Muscle of arm (tissue), 1 donor: ENCODE measurements at regions not wholly inside any gene's neighbourhood (a gene's known extent, or its start where the extent isn't known, plus 50 kb on each side); places are given as distances from the start of the nearest gene placed in this dataset.
"Not testable (repeated sequence)": the region's sequence is repeated elsewhere in the genome, so short reads cannot be mapped to it uniquely, and the experiment has no call there.

Experiments
- DNase-seq: peaks from one replicate; pipeline ENCODE4 v3.0.0-alpha.2; 2013

DNA sequence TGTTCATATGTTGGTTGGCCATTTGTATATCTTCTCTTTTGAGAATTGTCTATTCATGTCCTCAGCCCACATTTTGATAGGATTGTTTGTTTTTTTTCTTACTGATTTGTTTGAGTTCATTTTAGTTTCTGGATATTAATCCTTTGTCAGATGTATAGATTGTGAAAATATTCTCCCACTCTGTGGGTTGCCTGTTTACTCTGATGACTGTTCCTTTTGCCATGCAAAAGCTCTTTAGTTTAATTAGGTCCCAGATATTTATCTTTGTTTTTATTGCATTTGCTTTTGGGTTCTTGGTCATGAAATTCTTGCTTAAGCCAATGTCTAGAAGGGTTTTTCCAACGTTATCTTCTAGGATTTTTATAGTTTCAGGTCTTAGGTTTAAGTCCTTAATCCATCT lies 740.7 kb upstream of the FAT3 start:
- not testable (repeated sequence) for DNase-seq

DNA sequence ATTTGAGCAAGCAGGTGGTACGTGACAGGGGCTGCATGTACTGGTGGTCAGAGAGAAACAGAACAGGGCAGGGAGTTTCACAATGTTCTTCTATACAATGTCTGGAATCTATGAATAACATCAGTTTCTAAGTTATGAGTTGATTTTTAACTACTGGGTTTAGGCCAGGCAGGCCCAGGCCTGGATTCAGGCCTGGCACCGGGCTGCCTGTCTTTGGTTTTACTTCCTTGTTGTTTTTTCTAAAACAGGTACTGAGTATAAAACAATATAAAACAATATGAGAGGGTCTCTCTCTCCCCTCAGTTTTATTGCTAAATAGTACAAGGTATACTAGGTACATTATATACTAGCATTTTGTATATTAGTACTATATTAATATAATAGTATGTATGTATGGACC lies 742.7 kb upstream of the FAT3 start:
- DNase-seq: not testable (repeated sequence)

DNA sequence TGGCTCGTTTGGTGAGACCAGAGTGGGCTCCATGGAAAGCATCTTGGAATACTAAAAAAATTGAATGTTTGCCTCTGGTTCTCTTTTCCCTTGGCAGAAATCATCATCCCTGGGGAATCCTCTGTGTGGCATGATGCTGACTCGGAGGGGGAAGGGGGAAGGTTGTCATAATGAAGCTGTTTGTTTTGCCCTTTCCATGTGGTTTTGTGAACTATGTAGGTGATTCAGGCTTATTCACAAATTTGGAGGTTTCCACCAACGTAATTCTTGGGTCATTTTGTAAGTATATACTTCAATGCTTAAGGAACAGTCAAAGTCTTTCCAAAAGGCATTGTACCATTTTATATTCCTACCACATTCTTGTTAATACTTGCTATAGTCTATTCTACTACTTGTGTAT lies 754.0 kb upstream of the FAT3 start:
- no peak for DNase-seq

DNA sequence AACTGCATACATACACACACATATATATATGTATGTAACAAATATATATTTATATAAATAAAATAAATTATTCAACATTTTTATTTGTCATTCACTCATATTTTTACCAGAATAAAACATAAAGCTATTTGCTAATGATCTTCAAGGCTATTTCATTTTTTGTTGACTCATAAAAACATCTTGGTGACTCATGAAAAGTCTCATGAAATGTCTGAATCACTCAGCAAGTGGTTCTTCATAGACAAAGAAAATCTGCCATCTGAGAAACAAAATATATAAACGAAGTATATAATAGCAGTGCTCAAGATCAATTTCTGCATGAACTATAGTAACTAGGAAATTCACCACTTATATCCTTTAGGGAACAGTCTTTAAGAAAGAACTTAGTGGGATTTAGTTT lies 764.8 kb upstream of the FAT3 start:
- DNase-seq: no peak

DNA sequence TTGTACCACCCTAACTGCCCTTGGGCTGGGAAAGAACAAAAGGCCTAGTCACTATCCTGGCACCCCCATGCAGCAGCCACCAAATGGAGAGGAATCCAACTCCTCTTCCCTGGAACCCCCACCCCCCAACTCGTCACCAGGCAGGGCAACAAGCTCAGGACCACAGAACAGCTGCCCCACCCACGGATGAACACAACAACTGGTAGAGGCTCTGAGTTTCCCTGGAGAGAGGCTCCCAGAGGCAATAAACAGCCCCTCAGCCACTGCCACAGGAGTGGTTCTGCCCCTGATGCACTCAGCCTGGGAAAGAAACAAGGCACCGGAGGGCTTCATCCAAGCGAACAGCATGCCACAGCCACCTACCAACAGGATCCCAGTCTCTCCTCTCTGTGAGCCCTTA lies 778.4 kb upstream of the FAT3 start:
- DNase-seq: no peak

DNA sequence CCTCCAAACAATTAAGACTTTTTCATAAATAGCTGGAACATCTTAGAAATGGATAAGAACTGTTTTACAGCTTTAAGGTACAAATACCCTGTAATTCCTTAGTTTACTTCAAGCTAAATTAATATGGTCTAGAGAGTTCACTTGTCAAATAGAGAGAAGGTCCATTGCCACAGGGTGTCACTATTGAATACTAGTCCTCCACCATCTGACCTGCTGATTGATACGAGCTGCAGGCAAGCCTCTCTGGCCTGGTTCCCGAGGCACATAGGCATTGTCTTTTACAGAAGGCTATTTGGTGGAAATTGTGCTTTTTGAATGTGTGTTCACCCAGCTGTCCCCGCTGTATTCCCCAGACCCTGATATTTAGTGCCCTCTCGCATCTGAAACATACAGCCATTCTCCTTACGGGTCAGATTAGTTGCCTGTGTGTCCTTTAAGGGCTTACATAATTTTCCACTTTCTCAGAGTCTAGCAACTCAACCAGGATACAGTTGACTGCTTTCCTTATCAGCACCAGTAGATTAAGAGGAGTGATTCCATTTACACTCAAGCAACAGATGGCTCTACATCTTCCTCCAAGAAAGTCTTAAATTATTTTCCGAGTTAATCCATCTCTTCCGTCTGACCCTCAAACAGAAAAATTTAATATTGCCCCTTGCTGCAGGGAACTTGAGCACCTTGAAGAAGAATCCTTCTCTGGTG lies 788.8 kb upstream of the FAT3 start:
- no peak for DNase-seq

DNA sequence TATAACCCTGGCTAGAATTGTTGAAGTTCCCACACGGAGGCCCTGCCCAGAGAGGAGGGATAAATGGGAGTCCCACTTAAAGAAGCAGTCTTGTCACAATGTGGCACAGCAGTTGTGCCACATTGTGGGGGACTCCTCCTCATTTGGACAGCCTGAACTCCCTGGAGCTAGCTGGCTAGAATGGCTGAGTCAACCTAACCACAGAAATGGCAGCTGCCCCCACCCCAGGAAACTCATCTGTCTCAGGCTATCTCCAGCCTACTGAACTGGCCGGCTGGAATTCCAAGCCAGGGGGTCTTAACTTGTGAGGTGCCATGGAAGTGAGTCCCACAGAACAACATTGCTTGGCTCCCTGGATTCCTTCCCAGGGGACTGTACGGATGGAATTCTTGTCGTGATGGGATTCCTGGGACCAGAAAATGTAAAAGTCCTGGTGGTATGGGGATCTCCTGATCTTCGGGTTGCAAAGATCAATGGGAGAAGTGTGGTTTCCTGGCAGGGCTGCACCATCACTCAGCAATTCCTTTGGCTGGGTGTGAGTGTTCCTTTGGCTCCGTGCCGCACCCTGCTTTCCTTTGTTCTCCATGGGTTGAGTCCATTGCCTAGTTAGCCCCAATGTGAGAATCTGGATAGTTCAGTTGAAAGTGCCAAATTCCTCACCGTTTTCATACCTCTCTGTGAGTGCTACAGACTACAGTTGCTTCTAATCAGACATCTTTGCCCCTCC lies 791.2 kb upstream of the FAT3 start:
- DNase-seq: no peak

DNA sequence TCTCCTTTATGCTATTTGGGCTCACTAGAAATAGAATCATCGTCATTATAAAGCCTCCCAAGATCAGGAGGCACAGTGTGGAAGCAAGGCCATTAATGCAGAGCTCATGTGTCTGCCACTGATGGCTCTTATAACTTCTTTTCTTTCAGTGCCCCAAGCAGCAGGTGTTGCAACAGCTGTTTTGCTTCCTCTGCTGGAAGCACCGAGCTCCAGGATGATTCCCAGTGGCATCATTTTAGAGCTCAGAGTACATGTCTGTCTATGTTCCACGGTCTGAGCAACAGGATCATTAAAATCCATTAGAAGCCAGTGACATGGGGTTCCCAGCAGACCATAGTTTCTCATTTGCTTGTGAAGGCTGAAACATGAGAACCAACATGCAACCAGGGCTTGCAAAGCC lies 803.0 kb upstream of the FAT3 start:
- peak; percentile 8 for DNase-seq

DNA sequence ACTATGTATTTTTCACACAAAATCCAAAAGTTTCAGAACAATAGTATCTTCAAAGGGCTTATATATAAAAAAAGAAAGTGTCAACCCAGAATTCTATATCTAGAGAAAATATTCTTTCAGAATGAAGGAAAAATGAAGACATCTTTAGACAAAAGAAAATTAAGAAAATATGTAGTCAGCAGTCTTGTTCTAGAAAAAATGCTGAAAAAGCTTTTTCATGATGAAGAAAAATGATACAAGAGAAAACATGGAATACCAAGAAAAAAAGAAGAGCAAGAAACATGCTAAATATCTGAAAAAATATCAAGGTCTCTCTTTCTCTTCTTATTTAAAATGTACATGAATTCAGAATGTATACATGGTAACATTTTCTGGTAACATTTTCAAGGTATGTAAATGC lies 816.8 kb upstream of the FAT3 start:
- no peak for DNase-seq

DNA sequence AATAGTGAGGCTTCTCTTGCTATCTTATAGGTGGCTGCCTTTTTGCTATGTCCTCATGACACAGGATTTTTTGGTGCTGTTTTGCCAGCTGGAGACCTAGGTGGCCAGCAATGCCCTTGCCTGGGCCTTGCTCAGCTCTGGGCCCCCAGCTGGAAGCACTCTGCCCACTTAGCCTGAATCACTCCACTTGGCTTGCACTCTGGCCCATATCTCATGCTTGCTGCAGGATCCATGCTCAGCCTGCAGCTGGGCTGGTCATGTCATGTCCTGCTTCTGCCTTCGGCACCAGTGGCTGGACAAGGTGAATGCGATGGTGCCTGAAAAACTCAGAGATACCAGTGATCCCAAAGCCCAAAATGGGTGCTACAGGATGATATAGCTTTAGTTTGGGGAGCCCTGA lies 818.6 kb upstream of the FAT3 start:
- no peak for DNase-seq

DNA sequence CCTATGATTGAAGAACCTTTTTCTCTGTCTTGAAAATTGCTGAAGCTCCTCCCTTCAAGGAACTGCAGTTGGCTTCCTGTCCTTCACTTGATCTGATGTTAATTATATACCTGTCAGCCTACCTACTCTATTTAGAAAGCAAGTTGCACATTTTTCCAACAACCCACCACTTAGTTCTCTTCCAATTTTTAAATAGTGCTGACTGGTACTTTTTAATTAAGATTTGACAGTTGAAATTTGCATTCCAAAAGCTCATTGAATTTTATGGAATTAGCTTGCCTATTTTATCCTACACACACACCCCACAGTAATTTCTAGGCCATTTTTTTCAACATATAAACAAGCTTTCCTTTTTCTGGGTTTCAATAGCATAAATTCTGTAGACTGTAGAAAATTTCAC lies 820.3 kb upstream of the FAT3 start:
- no peak for DNase-seq

DNA sequence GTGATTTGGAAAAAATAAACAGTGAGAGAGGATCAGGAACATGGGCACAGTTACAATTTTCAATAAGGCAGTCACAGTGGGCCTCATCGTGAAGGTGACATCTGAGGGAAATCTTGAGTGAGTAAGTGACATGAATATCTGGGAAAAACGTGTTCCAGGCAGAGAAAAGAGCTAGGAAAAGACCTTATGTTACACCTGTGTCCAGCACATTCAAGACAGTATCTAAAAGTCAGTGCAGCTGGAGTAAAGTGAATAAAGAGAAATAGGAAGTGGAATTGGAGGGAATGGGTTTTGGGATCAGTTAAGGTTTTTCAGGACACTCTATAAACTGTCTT lies 827.5 kb upstream of the FAT3 start:
- no peak for DNase-seq

DNA sequence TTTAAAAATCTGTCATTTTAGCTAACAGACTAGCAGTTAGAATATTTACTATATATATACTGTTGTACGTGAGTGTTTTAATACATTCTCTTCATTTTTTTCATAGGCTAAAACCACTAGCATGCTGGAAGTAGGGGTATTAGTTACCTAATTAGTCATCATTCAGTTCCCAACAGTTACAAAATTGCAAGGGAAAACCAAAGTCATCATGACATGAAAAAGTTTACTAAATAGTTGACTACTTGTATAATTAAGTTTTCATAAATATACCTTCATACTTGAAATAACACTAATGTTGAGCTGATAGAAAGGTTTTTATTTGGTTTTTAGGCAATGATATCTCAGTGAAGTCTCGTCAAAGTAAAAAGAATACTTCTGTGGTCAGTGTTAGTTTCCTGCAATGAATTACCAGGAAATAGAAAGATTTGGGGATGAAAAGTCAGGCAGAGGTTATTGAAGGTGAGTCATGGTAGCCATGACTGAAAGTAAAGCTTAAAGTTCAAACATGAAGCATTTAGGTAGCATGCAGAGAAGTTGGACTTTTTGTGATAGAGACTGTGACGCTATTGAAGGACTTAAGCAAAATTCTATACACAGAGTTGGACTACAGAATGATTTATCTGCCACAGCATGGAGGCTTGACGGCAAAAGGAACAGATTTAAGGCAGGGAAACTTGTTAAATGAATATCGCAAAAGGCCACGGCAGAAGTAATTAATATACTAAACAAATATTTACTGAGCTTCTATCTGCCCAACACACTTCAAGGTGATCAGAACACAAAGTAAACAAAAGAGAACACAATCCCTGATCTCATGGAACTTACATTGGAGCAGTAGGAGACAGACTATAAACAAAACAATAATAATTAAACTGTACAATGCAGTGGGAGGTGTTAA lies 828.1 kb upstream of the FAT3 start:
- no peak for DNase-seq

DNA sequence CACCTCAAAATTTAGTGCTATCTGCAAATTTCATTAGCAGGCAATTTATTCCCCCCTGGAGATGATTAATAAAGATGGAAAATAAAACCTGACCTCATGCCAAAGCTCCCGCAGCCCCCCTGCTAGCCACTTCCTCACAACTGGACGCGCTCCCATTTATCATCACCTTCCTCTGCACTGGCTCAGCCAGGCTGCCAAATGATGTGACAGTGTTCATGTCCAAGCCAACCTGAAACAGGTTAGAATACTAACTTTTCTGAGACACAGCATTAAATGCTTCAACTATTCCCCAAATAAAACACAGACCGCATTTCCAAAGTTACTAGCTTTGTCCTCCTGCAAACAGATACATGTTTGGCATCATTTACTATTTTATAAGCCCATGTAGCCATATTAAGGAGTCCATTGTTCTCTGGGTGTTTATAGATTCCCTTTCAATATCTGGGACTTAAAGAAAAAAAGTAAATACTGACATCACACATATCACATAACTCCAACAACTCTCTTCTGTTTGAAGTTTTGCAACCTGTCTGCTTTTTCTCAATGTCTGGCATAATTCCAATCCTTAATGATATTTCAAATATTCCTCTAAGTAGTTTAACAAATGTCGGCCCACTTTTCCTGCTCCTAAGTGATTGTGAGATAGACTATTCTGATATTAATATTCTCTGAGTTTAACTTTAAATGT lies 829.7 kb upstream of the FAT3 start:
- DNase-seq: peak; percentile 27

DNA sequence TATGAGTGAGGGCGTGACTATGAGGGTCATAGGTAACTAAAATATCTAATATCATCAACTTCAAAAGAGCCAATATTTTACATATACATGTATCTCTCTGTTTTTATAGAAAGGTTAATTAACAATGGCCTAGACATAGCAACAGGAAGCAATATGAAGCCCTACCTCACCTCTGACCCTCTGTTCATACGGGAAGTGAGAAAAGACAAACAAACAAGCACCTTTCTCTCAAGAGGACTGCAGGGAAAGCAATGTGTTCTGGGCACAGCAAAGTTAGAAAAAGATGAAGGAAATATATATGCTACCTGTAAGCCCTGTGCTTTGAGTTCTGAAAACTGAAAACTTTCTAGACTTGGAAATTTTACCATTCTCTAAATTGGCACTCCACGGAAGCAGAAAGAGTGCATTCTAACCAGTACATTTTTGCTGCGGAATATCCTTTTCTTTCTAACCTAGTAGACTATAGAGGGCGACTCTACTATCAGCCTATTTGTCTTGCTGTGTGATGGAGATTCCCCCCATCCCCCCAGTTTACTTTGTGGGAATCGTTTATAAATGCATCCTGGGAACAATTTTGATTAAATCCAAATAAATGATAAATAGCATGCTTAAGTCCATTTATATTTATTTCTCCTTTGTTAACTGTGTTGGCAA lies 830.4 kb upstream of the FAT3 start:
- DNase-seq: peak; percentile 4

DNA sequence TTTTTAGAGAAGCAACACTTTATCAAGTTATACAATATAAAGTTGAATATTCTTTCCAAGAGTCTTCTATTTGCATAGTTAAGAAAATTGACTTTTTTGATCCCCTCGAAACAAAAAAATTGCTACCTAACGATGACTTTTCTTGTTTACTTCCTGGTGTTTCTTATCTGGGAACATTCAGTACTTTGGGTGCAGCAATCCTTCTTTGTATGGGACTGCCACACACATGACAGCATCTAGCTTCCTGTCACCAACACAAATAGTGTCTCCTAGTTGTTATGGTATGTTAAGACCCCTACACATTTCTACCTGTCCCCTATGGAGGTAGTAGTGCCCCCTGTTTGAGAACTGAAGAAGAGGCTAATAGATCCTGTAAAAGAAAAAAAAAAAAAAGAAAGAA lies 841.7 kb upstream of the FAT3 start:
- no peak for DNase-seq

DNA sequence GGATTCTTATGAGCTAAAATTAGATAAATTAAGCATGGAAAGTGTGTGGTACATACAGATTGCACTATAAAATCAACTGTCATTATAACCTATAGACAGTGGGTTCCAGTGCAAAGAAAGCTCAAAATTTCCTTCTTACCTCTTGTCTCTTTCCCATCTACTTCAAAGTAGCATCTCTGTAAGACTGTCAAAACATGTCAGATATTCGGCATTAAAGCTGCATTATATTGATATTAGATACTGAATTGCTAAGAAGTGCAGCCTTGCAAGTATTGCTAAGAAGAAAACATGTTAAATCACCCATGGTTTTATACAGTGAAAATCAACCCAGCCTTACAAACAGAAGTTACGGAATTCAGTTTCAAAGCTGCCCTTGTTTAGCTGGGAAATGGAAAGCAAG lies 849.8 kb upstream of the FAT3 start:
- DNase-seq: no peak

DNA sequence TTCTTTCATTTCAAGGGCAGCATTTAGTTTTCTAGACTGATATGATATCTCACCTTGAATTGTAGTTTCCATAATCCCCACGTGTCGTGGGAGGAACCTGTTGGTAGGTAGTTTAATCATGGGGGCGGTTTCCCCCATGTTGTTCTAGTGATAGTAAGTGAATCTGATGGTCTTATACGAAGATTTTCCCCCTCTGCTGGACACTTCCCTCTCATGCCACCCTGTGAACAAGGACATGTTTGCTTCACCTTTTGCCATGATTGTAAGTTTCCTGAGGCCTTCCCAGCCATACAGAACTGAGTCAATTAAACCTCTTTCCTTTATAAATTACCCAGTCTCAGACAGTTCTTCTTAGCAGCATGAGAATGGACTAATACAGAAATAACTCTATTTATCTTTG lies 851.1 kb upstream of the FAT3 start:
- DNase-seq: no peak

DNA sequence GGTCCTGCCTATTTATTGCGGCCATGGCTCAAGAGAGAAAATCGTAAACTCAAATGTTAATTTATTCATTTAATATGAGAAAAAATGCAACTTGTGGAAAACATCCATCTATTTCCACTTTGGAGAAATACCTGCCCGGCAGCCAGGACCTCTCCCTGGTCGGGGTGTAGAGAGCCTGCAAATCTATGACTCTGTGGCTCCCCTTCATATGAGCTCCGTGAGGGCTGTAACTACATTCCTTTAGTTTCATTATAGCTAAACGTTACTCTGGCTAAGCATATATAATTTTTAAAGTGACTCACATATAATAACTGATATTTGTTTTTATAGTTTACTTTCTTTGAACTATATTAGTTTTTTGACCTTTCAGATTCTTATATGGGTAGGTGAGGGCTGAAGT lies 857.8 kb upstream of the FAT3 start:
- DNase-seq: no peak

DNA sequence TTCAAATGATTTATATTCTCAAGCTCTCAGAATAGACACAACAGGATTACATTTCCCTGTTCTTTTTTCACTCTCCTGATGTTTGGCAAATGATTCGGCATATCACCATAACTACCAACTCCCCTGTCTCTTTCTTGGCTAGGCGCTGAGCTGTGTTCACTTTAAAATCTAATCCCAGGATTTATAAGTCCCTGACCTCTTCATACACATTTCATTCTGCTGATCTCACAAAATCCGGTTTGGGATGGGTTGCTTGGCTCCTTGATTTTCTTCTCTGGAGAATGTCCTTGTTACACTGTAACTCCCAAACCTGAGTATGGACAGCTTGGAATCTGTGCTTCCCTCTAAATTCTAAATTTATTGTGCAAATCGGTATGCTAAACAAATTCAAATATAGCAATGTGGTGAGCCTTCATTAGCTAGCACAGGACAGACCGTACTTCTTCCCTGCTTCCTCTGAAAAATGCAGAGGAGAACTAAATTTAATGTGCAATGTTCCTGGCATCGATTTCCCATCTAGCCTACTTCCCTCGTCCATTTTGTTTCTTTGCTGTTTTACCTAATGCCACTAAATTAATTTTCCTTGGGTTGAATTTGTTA lies 858.5 kb upstream of the FAT3 start:
- peak; percentile 77 for DNase-seq

DNA sequence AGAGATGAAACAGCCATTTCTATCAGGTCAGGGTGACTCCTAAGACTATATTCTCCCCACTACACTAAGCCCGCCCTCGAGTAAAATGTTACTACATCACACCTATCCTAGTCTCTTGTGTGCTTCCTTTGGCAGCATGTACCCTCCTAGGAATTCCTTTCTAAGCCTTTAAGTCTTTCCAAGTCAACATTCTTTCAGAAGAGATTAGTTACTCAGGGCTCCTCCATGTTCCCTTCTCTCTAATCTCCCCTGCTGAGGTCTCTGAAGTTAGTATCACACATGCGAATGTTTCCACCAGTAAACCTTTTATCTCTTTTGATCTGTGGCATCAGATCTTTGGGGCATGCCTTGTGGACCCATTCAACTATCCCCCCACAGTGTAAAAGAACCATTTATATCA lies 873.7 kb upstream of the FAT3 start:
- DNase-seq: no peak
